Transverse colon (tissue), 4 donors: ENCODE measurements at regions not wholly inside any gene's neighbourhood (a gene's known extent, or its start where the extent isn't known, plus 50 kb on each side); places are given as distances from the start of the nearest gene placed in this dataset.

ENCODE experiments used
- DNase-seq: peaks from one replicate; pipeline ENCODE4 v3.0.0-alpha.2; 2019
- H3K27ac ChIP-seq, 4 donors: fragments of 200-600 bp; sonication (generic); 2 replicates each; pipeline ENCODE4 v1.5.1; 2016 to 2018; ENCODE audit warnings: inconsistent platforms in 4 of 4
- H3K27me3 ChIP-seq: fragments of 200-600 bp; sonication (generic); 2 replicates; pipeline ENCODE4 v1.5.1; 2017; ENCODE audit warnings: inconsistent platforms
- H3K36me3 ChIP-seq, 4 donors: fragments of 200-600 bp; sonication (generic); 2 replicates each; pipeline ENCODE4 v1.5.1; 2017 to 2019; ENCODE audit warnings: inconsistent platforms in 4 of 4
- H3K4me1 ChIP-seq, 4 donors: fragments of 200-600 bp; sonication (generic); 2 replicates each; pipeline ENCODE4 v1.5.1; 2017 to 2020; ENCODE audit warnings: inconsistent platforms in 4 of 4
- H3K4me3 ChIP-seq, 4 donors: fragments of 200-600 bp; sonication (generic); 1 replicate in 1 of 4; 2 replicates in 3 of 4; pipeline versions ENCODE4 v1.5.1 to v1.6.1; 2017 to 2019; ENCODE audit warnings: inconsistent platforms in 4 of 4
- H3K9me3 ChIP-seq, 2 donors: fragments of 200-600 bp; sonication (generic); 2 replicates each; pipeline ENCODE4 v1.5.1; 2017 to 2019; ENCODE audit warnings: inconsistent platforms in 2 of 2
- EP300 ChIP-seq: sonication (generic); formaldehyde crosslinking; IDR thresholded peaks from one replicate; pipeline ENCODE4 v1.6.1; 2017; ENCODE audit warnings: antibody characterized with exemption, low read depth
- POLR2A ChIP-seq: fragments of 450-650 bp; IDR thresholded peaks from one replicate; pipeline ENCODE4 v1.6.1; 2016; ENCODE audit warnings: antibody characterized with exemption, mild to moderate bottlenecking, moderate library complexity
- POLR2AphosphoS5 ChIP-seq, 3 donors: sonication (generic); formaldehyde crosslinking; IDR thresholded peaks; one replicate each; pipeline ENCODE4 v1.6.1; 2016; ENCODE audit warnings: antibody characterized with exemption in 3 of 3
- WGBS, 2 donors: methylation state at CpG; one replicate each; pipeline ENCODE4 v1.1.5; 2018; ENCODE audit warnings: low coverage in 1 of 2; 5-methylcytosine and 5-hydroxymethylcytosine counted together
- in situ Hi-C, 4 donors: fragments of 200-750 bp; cut with MboI; loops; one replicate each; pipeline versions ENCODE4 v1.15.0 to v1.15.1; 2017; ENCODE audit warnings: low sequenced_read_pairs in 3 of 4, low pct_ligation_motif_present in 1 of 4, low pct_unique_long_range_greater_than_20kb in 1 of 4
- intact Hi-C: fragments of 100-400 bp; cut with DNase I; formaldehyde crosslinking; loops from one replicate; pipeline ENCODE4 v1.15.1; 2023; ENCODE audit warnings: low total_unique reads
- TF ChIP-seq, protein P1 (sequence below), 5 experiments: fragments of 200-600 bp in 3 of 5; fragments of 450-650 bp in 2 of 5; sonication (generic) in 3 of 5; IDR thresholded peaks; 1 replicate in 2 of 5; 2 replicates in 3 of 5; pipeline ENCODE4 v1.5.1; 2016 to 2017; ENCODE audit warnings: antibody characterized with exemption in 5 of 5, inconsistent platforms in 3 of 5, mild to moderate bottlenecking in 2 of 5, moderate library complexity in 1 of 5

DNA sequence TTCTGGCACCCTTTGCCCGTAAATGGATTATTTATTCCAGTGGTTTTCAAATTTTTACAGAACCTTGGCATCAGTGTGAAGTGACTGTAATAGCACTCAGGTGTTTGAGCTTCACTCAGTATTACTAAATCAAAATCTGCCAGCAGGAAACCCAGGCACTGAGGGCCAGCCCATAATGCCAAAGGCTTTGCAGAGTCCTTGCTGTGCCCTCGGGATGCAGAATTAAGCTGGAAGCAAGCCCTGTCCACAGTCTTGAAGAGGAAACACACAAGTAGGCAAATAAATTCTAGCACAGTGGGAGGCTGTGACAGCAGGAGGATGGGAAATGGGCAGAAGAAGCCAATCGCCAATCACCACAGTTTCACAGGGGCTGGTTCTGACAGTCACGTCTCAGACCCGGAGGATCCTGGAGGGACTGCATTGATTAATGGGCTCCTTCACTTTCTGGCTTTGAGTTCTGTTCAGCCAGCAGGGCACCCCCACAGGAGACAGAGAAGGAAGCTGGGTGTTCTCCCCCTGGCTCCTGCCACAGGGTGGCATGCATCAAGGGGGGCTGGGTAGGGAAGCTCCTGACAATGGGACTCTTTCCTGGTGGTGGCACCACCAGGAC, 138.8 kb downstream of the MTNR1A start:
- 74 to 88% methylated on average over 1 to 5 of the region's 5 CpGs for WGBS, 2 donors

DNA sequence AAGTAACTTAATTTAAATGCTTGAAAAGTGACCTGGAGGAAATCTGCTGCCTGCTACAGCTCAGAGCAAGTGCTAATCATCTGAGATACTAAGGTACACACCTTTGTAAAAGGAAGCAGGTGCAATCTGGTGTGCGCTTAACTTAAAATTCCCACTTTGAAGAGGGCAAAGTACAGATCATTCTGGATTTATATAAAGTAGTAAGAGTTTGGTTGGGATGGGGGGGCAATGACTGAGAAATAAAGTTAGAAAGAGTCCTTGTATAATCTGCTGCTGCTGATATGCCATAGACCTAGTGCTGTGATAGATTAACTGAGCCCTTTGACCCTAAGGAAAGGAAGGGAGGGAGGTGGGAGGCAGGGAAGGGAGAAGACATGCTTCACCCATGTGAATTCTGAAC, 141.0 kb downstream of the MTNR1A start:
- Histone ChIP-seq H3K4me1 (peaks cover 0 to 15% (median 6%) of the 10 kb centered on the region in 4 donors), H3K36me3 (no peaks in the 10 kb centered on the region), H3K27ac (peak overlapping the region in 3 of 4 donors; percentile 8 to 50 (median 35)), H3K27me3 (no peaks in the 10 kb centered on the region), H3K4me3 (no peak overlapping the region), H3K9me3 (no peaks in the 10 kb centered on the region)
- in situ Hi-C loops (no loop called here), intact Hi-C loops (no loop called here)
- peak; percentile 9 for DNase-seq
- TF ChIP-seq POLR2AphosphoS5 (IDR thresholded peaks at IDR 0.05) (no peak), POLR2A (no peak), EP300 (no peak)
- TF ChIP-seq, protein P1, sequence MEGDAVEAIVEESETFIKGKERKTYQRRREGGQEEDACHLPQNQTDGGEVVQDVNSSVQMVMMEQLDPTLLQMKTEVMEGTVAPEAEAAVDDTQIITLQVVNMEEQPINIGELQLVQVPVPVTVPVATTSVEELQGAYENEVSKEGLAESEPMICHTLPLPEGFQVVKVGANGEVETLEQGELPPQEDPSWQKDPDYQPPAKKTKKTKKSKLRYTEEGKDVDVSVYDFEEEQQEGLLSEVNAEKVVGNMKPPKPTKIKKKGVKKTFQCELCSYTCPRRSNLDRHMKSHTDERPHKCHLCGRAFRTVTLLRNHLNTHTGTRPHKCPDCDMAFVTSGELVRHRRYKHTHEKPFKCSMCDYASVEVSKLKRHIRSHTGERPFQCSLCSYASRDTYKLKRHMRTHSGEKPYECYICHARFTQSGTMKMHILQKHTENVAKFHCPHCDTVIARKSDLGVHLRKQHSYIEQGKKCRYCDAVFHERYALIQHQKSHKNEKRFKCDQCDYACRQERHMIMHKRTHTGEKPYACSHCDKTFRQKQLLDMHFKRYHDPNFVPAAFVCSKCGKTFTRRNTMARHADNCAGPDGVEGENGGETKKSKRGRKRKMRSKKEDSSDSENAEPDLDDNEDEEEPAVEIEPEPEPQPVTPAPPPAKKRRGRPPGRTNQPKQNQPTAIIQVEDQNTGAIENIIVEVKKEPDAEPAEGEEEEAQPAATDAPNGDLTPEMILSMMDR (IDR thresholded peaks at IDR 0.05), result no peak
- 60 to 70% methylated on average over 1 of the region's 1 CpG for WGBS, 2 donors

More for the DNA sequence above, 138.8 kb downstream of the MTNR1A start:
- Histone ChIP-seq H3K4me1 (peaks cover 0 to 15% (median 6%) of the 10 kb centered on the region in 4 donors), H3K27me3 (no peaks in the 10 kb centered on the region), H3K27ac (no peak overlapping the region), H3K9me3 (no peaks in the 10 kb centered on the region), H3K4me3 (no peak overlapping the region), H3K36me3 (no peaks in the 10 kb centered on the region)
- in situ Hi-C loops, result no loop called here
- intact Hi-C loops, result no loop called here
- DNase-seq, result no peak
- TF ChIP-seq POLR2A, result no peak

DNA sequence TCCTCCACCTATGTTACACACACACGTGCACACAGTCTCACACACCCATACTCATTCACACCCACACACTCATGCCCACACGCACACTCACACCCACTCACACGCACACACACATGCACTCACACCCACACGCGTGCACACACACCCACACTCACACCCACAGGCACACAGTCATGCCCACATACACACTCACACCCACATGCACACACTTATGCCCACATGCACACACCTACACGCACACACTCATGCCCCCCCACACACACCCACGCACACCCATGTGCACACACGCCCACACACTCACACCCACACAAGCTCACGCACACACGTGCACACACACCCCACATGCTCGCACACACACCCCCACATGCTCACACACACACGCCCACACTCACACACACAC, 140.0 kb downstream of the F11 start:
- WGBS, 2 donors, result 85 to 90% methylated on average over 8 to 12 of the region's 12 CpGs
- H3K4me3 ChIP-seq, result no peak overlapping the region
- no peak overlapping the region for H3K27ac ChIP-seq
- no peaks in the 10 kb centered on the region for H3K36me3 ChIP-seq
- TF ChIP-seq, protein P1 (IDR thresholded peaks at IDR 0.05), result no peak
- TF ChIP-seq EP300 (no peak), POLR2A (no peak), POLR2AphosphoS5 (IDR thresholded peaks at IDR 0.05) (no peak)
- DNase-seq, result no peak
- no peaks in the 10 kb centered on the region for H3K27me3 ChIP-seq
- no peaks in the 10 kb centered on the region for H3K4me1 ChIP-seq
- in situ Hi-C loops (no loop called here), intact Hi-C loops (no loop called here)
- H3K9me3 ChIP-seq, result no peaks in the 10 kb centered on the region

DNA sequence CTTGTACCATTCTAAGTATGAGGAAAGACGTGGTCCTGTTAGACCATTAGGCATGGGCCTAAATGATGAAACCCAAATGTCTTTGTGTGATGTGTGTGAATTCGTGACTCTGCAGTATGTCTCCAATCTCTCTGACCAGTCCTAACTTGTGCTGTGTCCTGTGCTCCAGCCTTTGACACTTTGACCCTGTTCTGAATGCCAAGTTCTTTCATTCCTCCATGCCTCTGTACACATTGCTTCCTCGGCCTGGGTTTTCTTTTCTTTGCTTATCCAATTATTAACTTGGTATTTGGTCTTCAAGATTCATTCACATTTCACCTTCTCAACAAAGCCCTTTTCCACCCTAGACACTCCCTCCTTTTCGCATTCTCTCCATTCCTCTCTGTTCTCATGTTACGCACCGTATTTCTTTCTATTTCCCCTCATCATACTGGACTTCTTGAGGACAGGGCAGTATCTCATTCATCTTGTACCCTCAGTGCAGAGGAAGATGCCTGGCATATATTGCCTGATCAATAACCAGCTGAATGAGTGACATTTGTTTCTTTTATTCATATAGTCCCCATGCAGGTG, 138.7 kb downstream of the F11 start:
- no peak overlapping the region for H3K27ac ChIP-seq
- intact Hi-C loops (no loop called here), in situ Hi-C loops (no loop called here)
- no peak overlapping the region for H3K4me3 ChIP-seq
- H3K9me3 ChIP-seq, result no peaks in the 10 kb centered on the region
- DNase-seq, result no peak
- no peaks in the 10 kb centered on the region for H3K4me1 ChIP-seq
- TF ChIP-seq POLR2AphosphoS5 (IDR thresholded peaks at IDR 0.05) (no peak), EP300 (no peak), POLR2A (no peak)
- TF ChIP-seq, protein P1 (IDR thresholded peaks at IDR 0.05), result no peak
- H3K27me3 ChIP-seq, result no peaks in the 10 kb centered on the region
- 76 to 81% methylated on average over 6 of the region's 6 CpGs for WGBS, 2 donors
- no peaks in the 10 kb centered on the region for H3K36me3 ChIP-seq

DNA sequence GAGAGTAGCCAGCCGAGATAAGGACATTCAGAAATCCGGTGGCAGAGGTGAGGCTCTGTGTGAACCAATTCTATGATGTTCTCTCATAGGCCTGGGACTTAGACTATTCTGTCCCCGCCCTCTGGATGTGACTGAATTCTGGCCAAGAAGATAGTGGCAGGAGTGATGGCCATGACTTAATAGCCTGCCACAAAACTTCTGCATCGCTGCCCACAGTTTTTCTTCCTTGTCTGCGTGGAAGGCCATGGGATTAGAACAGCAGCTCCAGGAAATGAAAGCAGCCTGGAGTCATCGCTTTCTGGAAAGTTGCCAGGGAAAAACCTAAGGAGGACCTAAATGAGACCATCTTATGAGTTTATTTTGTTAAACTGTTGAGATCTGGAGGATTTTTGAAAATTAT, 134.7 kb downstream of the F11 start:
- H3K27ac ChIP-seq, result no peak overlapping the region
- TF ChIP-seq EP300 (no peak), POLR2A (no peak), POLR2AphosphoS5 (IDR thresholded peaks at IDR 0.05) (no peak)
- TF ChIP-seq, protein P1 (IDR thresholded peaks at IDR 0.05), result no peak
- WGBS, 2 donors, result 52 to 58% methylated on average over 3 to 6 of the region's 6 CpGs
- intact Hi-C loops, result no loop called here
- peak; percentile 12 for DNase-seq
- H3K9me3 ChIP-seq, result no peaks in the 10 kb centered on the region
- H3K4me1 ChIP-seq, result no peaks in the 10 kb centered on the region
- in situ Hi-C loops, result no loop called here
- no peaks in the 10 kb centered on the region for H3K36me3 ChIP-seq
- H3K4me3 ChIP-seq, result no peak overlapping the region
- no peaks in the 10 kb centered on the region for H3K27me3 ChIP-seq
